ENCODE measurements at regions not wholly inside any gene's neighbourhood (a gene's known extent, or its start where the extent isn't known, plus 50 kb on each side); places are given as distances from the start of the nearest gene placed in this dataset.

- in situ Hi-C loops (cut with HindIII; ENCODE audit: low sequenced_read_pairs) = no loop called here
- peak; percentile 70 for DNase-seq (ENCODE audit: low read depth)
Observed at GRCh38 chr5:165325221-165325620, 1819.8 kb downstream of the MAT2B start.

GRCh38 chr5:165327631-165328030 is 1822.2 kb downstream of the MAT2B start:
- in situ Hi-C loops (cut with HindIII; ENCODE audit: low sequenced_read_pairs) = no loop called here
- no peak for DNase-seq (ENCODE audit: low read depth)
- H3K4me3 ChIP-seq (ENCODE audit: low read depth, low read length) = no peak overlapping the region
- TF ChIP-seq CTCF (IDR thresholded peaks at IDR 0.05; ENCODE audit: low read depth, low read length, missing control alignments) = no peak

More at GRCh38 chr5:165325221-165325620, 1819.8 kb downstream of the MAT2B start:
- TF ChIP-seq CTCF (IDR thresholded peaks at IDR 0.05; ENCODE audit: low read depth, low read length, missing control alignments) = no peak
- H3K4me3 ChIP-seq (ENCODE audit: low read depth, low read length) = no peak overlapping the region

GRCh38 chr5:165328846-165329245 is 1823.4 kb downstream of the MAT2B start:
- in situ Hi-C loops (cut with HindIII; ENCODE audit: low sequenced_read_pairs) = no loop called here
- H3K4me3 ChIP-seq (ENCODE audit: low read depth, low read length) = no peak overlapping the region
- no peak for TF ChIP-seq CTCF (IDR thresholded peaks at IDR 0.05; ENCODE audit: low read depth, low read length, missing control alignments)
- no peak for DNase-seq (ENCODE audit: low read depth)

- in situ Hi-C loops (cut with HindIII; ENCODE audit: low sequenced_read_pairs) = no loop called here
- DNase-seq (ENCODE audit: low read depth) = no peak
- TF ChIP-seq CTCF (IDR thresholded peaks at IDR 0.05; ENCODE audit: low read depth, low read length, missing control alignments) = no peak
- H3K4me3 ChIP-seq (ENCODE audit: low read depth, low read length) = no peak overlapping the region
Observed at GRCh38 chr5:165333623-165334022, 1828.2 kb downstream of the MAT2B start.

- H3K4me3 ChIP-seq (ENCODE audit: low read depth, low read length) = no peak overlapping the region
- in situ Hi-C loops (cut with HindIII; ENCODE audit: low sequenced_read_pairs) = no loop called here
- no peak for DNase-seq (ENCODE audit: low read depth)
- TF ChIP-seq CTCF (IDR thresholded peaks at IDR 0.05; ENCODE audit: low read depth, low read length, missing control alignments) = no peak
Observed at GRCh38 chr5:165334201-165334600, 1828.8 kb downstream of the MAT2B start.

GRCh38 chr5:165349735-165350134 is 1844.3 kb downstream of the MAT2B start:
- TF ChIP-seq CTCF (IDR thresholded peaks at IDR 0.05; ENCODE audit: low read depth, low read length, missing control alignments) = no peak
- no peak for DNase-seq (ENCODE audit: low read depth)
- no peak overlapping the region for H3K4me3 ChIP-seq (ENCODE audit: low read depth, low read length)
- in situ Hi-C loops (cut with HindIII; ENCODE audit: low sequenced_read_pairs) = no loop called here

- no peak overlapping the region for H3K4me3 ChIP-seq (ENCODE audit: low read depth, low read length)
- in situ Hi-C loops (cut with HindIII; ENCODE audit: low sequenced_read_pairs) = no loop called here
- DNase-seq (ENCODE audit: low read depth) = no peak
- TF ChIP-seq CTCF (IDR thresholded peaks at IDR 0.05; ENCODE audit: low read depth, low read length, missing control alignments) = no peak
Observed at GRCh38 chr5:165351342-165351741, 1845.9 kb downstream of the MAT2B start.

Data from astrocyte of the cerebellum (primary cell).